NCI-H526 treated with DMSO at 0.1 percent for 48 hours (cell line): ENCODE measurements at regions not wholly inside any gene's neighbourhood (a gene's known extent, or its start where the extent isn't known, plus 50 kb on each side); places are given as distances from the start of the nearest gene placed in this dataset.
"Not testable (repeated sequence)": the region's sequence is repeated elsewhere in the genome, so short reads cannot be mapped to it uniquely, and the experiment has no call there.

Experiments used
- DNase-seq: peaks from one replicate; lab custom pipeline; 2025; lab: John Stamatoyannopoulos, UW

DNA sequence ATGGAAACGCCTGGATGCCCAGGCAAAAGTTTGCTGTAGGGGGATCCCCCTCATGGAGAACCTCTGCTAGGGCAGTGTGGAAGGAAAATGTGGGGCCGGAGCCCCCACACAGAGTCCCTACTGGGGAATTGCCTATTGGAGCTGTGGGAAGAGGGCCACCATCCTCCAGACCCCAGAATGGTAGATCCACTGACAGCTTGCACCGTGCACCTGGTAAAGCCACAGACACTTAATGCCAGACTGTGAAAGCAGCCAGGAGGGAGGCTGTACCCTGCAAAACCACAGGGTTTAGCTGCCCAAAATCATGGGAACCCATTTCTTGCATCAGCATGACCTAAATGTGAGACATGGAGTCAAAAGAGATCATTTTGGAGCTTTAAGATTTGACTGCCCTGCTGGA, 302.0 kb upstream of the ST8SIA4 start:
- not testable (repeated sequence) for DNase-seq

DNA sequence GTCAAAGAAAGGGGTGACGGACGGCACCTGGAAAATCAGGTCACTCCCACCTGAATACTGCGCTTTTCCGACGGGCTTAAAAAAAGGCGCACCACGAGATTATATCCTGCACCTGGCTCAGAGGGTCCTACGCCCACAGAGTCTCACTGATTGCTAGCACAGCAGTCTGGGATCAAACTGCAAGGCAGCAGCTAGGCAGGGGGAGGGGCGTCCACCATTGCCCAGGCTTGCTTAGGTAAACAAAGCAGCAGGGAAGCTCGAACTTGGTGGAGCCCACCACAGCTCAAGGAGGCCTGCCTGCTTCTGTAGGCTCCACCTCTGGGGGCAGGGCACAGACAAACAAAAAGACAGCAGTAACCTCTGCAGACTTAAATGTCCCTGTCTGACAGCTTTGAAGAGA, 277.3 kb upstream of the ST8SIA4 start:
- DNase-seq: not testable (repeated sequence)

DNA sequence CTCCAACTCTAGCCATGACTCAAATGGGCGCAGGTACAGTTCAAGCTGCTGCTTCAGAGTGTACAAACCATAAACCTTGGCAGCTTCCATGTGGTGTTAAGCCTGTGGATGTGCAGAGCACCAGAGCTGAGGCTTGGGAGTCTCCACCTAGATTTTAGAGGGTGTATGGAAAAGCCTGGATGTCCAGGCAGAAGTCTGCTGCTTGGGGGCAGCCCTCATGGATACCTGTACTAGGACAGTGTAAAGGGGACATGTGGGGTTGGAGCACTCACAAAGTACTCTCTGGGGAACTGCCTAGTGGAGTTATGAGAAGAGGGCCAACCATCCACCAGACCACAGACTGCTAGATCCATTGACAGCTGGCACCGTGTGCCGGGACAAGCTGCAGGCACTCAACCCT, 273.5 kb upstream of the ST8SIA4 start:
- DNase-seq: no peak

DNA sequence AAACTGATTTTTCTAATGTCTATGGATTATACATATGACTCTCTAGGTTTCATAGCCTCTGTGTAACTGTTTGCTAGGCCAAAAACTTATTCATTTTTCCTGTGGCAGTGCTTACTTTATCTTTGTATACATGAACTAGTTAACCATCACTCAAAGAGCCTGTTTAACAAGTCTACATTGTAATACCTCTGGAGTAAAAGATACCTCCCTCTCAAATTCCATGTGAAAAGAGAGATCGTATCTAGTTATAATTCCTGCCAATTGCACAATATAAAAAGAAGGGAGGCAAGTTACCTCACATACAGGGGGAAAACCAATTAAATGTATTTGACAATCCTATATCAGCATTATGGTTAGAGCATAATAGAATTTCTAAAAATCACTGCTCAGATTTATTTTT, 271.9 kb upstream of the ST8SIA4 start:
- no peak for DNase-seq

DNA sequence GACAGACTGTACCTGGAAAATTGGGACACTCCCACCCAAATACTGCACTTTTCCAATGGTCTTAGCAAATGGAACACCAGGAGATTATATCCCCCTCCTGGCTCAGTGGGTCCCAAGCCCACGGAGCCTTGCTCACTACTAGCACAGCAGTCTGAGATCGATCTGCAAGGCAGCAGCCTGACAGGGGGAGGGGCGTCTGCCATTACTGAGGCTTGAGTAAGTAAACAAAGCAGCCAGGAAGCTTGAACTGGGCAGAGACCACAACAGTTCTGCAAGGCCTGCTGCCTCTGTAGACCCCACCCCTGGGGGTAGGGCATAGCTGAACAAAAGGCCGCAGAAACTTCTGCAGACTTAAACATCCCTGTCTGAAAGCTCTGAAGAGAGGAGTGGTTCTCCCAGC, 260.0 kb upstream of the ST8SIA4 start:
- no peak for DNase-seq

DNA sequence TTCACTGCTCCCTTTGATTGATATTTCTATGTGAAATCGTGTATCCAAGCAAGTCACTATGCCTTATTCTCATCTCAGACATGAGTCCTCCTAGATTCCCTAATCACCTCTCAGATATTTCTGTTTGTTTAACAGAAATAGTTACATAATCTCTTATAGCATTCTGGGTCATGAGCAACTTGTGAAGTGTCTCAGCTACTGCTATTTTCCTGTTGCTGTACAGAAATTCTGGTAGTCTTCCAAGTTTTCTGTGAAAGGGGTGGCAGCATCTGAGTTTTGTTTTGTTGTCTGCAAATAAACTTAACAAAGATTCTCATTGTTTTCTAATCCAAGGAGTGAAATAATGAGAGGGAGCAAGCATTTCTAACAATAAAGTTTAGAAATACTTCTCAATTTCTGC, 256.9 kb upstream of the ST8SIA4 start:
- no peak for DNase-seq

DNA sequence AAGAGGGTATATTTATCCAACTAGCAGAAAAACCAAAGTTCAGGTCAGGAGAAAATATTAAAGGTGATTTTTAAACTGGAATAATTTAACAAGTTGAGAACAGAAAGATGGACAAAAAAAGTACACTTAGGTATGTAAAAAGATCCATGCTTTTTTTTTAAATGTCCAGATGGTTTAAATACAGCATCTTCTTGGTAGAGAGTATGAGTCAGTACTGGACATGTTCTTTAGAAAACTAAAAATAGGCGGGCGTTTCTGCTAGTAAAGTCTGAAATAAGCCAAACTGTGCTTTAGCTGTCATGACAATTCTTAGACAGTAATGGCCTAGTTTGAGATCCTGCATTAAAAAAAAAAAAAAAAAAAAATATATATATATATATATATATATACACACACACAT, 255.9 kb upstream of the ST8SIA4 start:
- no peak for DNase-seq

DNA sequence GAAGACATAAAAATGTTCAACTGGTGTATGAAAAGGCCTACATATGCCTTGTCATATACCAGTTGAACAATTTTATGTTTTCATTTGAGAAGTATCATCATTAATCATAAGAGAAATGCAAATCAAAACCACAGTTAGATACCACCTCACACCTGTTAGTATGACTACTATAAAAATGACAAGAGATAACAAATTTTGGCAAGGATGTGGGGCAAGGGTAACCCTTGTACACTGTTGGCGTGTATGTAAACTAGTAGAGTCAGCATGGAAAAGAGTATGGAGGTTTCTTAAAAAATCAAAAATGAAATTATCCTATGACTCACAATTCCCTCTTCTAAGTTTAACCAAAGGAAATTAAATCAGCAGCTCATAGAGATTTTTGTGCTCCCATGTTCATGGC, 250.4 kb upstream of the ST8SIA4 start:
- DNase-seq: no peak

DNA sequence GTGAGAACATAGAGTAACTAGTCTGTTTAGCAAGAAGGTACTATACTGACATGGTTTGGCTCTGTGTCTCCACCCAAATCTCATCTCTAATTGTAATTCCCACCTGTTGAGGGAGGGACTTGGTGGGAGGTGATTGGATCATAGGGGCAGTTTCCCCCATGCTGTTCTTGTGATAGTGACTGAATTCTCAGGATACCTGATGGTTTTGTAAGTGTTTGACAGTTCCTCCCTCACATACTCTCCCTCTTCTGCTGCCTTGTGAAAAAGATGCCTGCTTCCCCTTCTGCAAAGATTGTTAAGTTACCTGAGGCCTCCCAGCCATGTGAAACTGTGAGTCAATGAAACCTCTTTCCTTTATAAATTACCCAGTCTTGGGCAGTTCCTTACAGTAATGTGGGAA, 240.4 kb upstream of the ST8SIA4 start:
- DNase-seq: no peak

DNA sequence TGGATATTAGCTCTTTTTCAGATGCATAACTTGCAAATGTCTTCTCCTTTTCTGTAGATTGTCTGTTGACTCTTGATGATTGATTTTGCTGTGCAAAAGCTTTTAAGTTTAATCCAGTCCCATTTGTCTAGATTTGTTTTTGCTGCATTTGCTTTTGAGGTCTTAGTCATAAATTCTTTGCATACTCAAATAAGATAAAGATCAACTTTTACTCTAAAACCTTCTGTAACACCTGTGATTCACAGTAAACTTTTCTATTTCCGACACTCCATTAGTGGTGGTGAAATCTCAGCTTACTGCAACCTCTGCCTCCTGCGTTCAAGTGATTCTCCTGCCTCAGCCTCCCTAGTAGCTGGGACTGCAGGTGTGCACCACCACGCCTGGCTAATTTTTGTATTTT, 239.0 kb upstream of the ST8SIA4 start:
- DNase-seq: no peak

DNA sequence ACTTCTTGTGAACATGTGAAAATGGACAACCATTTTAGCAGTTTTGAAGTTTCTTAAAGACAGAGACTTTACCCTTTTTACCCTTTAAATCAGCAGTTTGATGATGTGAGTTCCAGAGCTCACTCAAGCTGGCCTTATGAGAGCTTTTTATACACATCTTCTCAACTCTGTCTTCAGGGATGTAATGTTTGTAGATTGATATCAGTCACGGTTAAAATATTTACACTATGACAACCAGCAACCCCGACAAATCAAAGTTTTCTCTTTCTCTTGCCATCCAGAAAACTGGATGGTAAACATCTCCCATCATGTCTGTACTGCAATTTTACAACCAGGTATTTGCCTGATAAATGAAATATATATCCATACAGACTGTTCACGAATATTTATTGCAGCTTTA, 233.4 kb upstream of the ST8SIA4 start:
- DNase-seq: no peak

DNA sequence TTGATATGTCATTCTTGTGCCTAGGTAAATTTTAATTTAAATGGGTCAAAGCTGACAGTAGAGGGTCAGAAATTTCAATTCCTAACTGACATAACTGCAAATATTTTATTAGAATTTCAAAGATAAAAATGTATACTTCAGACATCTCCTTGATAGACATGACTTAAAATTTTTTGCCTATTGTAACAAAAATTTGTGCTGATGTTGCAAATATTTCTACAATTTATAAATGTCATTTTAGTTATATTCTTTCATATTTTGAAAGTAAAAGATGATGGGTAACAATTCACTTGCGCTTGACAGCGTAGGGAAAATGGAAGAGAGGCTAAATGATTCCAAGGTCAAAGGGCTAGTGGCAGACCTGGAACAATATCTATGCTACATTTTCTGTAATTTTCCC, 220.3 kb upstream of the ST8SIA4 start:
- no peak for DNase-seq

DNA sequence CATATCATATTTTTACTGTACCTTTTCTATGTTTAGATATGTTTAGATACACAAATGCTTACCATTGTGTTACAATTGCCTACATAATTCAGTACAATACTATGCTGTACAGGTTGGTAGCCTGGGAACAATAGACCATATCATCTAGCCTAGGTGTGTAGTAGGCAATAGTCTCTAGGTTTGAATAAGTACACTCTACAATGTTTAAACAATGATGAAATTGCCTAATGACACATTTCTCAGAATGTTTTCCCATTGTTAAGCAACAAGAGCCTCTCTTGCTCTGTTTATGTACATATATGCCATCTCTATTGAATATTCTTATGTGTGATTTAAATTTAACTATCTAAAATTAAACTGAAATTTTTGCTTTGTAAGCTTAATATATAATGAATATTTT, 209.6 kb upstream of the ST8SIA4 start:
- no peak for DNase-seq

DNA sequence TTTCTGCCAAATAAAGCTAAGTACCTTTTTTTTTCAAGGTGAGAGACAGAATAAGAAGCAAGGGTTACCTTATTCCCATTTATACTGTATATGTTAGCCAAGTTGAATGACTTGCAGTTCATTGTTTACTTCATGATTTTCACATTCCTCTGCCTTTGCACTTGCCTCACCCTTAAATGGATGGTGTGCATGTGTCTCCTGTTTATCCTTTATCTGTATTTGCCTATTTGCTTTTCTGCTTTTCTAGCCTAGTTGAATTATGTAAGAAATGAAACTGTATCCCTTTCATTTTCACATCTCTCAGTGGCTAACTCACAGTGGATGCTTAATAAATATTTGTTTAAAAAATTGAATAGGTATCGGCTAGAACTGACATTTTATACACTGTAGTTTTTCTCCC, 200.8 kb upstream of the ST8SIA4 start:
- no peak for DNase-seq

DNA sequence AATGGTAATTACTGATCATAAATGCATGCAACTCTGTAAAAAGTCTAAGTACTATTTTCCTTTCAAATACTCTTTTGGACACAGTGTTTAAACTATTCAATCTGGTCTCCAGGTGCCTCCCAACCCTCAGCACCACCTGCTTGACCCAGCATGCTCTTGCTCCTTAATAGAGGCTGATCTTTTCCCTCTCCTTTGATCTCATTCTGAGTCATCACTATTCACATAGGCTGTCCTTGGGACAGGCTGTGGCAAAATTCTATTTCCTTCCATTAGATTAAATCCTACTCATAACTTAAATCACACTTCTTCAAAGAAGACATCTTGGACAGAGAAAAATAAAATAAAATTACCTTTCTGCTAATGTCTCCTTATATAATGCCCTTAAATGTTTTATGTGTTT, 199.4 kb upstream of the ST8SIA4 start:
- no peak for DNase-seq

DNA sequence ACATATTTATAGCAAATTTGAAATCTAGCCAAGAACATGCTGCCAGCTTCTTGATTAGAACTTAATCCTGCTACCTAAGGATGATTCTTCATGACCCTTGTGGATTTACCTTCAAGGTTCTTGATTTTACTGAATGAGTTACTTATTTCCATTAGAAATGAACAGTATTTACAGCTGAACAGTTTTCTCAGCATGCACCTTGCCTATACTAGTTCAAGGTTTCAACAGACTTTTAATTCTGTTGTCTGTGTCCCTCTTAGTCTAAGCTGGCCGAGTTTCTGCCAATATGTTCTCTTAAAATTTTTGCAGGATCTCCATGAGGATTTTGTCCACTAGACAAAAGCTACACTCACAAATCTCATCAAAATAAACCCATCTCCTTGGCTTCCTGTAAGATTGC, 188.8 kb upstream of the ST8SIA4 start:
- no peak for DNase-seq

DNA sequence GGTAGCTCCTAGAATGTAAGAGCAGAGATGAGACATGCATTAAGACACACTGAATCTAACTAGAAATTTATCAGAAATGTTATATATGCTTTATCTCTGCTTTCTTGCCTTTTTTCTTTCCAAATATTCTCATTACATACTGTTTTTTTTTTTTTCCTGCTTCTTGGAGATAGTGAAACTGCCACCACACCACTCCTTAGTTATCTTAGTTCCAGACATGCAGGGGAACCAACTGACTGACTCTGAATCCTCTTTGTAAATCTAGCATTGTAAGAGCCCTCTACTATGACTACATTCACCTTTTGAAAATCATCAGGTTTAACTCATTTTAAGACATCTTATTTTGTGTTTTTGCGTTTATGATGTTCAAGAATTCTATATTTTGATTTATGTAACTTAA, 181.3 kb upstream of the ST8SIA4 start:
- DNase-seq: no peak

DNA sequence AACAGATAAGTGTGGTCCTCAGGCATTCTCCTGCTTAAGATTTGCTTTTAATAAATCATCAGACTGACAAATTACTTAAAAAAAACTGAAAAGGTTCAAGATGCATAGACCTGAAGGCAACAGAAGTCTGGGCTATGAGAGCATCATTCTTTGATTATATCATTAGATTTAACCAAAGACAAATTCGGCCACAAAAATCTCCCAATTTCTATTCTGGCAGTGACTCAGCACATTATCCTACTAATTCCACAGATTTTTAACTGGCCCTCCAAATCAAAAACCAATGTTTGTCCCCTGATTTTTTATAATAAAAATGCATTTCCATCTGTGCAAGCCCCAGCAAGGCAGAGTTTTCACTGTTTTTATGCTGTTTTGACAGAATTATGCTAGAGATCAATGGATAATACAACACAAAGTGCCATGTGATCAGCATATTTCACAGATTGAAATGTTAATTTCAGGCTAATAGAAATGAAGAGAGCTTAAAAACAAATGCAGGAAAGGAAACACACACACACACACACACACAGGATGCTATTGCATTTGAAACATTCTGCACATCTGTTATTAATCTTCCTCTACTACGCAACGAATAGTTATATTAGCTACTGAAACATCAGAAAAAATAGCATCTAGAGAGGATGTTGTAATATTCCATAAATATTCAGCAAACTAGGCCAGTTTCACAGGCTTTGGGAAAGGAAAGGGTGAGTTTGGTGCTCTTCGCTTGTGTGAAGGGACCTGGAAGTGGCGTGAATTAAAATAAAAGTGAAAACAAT, 177.6 kb upstream of the ST8SIA4 start:
- DNase-seq: no peak

DNA sequence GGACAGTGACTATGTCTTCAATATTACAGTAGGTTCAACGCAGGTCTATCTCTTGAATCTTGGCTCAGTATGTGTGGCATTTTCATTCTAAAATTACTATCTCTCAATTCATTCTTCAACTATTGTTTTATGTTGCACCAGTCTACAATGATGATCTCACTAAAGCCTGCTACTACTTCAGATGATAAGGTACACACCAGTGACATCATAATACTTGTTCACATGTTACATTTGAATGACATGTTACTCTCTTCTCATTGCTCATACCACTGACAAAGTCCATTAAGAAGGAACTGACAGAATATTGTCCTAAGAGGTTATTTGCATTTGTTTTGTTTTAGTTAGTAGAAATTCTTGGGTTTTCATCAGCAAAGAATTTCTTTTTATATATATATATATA, 165.2 kb upstream of the ST8SIA4 start:
- DNase-seq: no peak

DNA sequence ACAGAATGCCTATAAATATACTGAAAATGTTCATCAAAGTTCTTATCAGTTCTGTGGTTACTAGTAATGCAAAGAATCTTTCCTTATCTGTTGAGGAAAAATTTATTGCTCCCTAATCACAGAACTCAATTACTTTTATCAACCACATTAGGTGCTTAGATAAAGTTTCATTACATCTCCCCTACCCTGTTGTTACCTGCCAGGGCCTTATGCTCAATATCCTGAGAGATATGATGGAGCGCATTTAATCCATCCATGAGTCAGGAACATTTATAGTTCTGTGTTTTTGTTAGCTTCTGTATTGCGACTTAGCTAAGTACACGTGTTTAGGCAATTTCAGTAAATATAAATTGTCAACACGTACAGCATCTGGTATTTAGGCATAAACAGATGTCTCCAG, 164.3 kb upstream of the ST8SIA4 start:
- DNase-seq: no peak

DNA sequence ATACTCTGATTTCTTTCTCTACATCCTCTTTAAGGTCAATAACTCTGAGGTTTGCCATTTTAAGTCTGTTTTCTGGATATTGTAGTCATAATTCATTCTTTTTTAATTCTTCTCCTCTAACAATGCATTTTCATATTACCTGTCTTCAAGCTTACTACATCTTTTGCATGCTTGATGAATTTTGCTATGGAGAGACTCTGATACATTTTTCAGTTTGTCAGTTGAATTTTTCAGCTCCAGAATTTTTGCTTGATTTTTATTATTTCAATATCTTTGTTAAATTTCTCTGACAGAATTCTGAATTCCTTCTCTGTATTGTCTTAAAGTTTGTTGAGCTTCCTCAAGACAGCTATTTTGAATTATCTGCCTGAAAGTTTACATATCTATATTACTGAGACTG, 159.8 kb upstream of the ST8SIA4 start:
- DNase-seq: no peak

DNA sequence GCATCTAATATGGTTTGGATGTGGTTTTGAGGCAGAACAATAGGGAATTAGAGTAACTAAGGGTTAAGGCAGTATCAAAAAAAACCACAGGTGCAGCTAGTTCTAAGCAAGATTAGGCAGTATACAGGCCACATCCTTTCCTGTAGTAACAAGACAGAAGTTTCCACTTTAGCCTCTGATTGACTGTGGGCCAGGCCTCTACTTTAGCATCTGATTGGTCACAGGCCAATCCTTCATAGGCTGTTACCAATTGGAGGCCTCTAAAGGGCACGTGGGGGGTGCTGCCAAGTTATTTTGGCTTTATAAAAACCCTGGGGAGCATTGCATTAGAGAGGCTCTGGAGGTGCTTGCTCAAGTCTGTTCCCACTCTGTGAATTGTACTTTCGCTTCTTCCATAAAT, 144.1 kb upstream of the ST8SIA4 start:
- no peak for DNase-seq

DNA sequence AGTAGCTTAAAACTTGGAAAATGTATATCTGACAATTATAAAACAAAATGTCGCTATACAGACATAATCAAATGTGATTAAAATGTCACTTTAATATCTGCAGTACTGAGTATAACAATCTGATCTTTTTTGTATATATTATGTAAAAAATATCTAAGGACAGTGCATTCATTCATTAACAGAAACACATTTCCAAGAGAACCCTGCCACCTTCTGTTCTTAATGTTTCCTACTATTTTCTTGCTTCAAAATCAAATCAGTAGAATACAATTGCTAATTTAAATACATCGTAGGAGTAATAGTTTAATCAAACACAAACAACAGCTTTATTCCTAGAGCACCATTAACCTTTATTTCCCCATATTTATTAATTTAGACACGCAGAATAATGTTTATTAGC, 142.6 kb upstream of the ST8SIA4 start:
- no peak for DNase-seq

DNA sequence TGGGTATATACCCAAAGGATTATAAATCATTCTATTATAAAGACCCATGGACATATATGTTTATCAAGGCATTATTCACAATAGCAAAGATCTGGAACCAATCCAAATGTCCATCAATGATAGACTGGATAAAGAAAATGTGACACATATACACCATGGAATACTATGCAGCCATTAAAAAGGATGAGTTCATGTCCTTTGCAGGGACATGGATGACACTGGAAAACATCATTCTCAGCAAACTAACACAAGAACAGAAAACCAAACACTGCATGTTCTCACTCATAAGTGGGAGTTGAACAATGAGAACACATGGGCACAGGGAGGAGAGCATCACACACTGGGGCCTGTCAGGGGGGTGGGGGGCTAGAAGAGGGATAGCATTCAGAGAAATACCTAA, 136.9 kb upstream of the ST8SIA4 start:
- not testable (repeated sequence) for DNase-seq

DNA sequence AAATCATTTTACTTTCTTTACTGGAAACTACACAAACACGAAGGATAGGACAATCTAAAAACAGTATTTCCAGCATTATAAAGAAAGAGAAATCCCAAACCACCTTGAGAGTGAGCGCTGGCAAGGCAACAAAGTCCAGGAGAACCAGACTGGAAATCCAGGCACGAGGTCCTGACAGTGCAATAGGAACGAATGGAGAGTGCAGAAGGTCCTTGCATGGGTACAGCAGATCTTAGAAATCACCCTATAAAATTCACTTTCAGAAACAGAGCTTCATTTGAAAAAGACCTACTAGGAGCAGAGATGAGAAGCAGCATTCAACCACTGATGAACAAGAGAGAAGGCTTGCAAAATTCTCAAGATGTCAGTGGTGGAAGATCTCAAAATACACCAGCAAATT, 133.7 kb upstream of the ST8SIA4 start:
- no peak for DNase-seq
